Stimulated activated CD8-positive, alpha-beta memory T cell treated with anti-CD3 and anti-CD28 coated beads, Interleukin-7, amount 100 ng/mL, for 1 hour (primary cell): ENCODE measurements at regions not wholly inside any gene's neighbourhood (a gene's known extent, or its start where the extent isn't known, plus 50 kb on each side); places are given as distances from the start of the nearest gene placed in this dataset.
"Not testable (repeated sequence)": the region's sequence is repeated elsewhere in the genome, so short reads cannot be mapped to it uniquely, and the experiment has no call there.

Experiments used
- DNase-seq, 2 donors: peaks; one replicate each; pipeline ENCODE4 v3.0.0-alpha.2; 2020; ENCODE audit warnings: low read depth in 2 of 2

GRCh38 chrX:155819966-155820491 lies 61.1 kb upstream of the VAMP7 start:
- peak in 1 of 2 donors; percentile 5 for DNase-seq

GRCh38 chrX:155819525-155819924 lies 61.6 kb upstream of the VAMP7 start:
- no peak for DNase-seq

- not testable (repeated sequence) for DNase-seq
Measured at GRCh38 chrX:155814391-155814790, 66.8 kb upstream of the VAMP7 start.

GRCh38 chrX:155779831-155780230 lies 101.3 kb upstream of the VAMP7 start:
- no peak for DNase-seq

GRCh38 chrX:155778844-155779553 lies 102.1 kb upstream of the VAMP7 start:
- no peak for DNase-seq

- no peak for DNase-seq
Measured at GRCh38 chrX:155774387-155774786, 106.8 kb upstream of the VAMP7 start.

GRCh38 chrX:155767876-155768769 lies 113.0 kb upstream of the VAMP7 start:
- DNase-seq = no peak

GRCh38 chrX:155767051-155767875 lies 113.9 kb upstream of the VAMP7 start:
- DNase-seq = no peak

- DNase-seq = no peak
Measured at GRCh38 chrX:155766321-155766720, 114.8 kb upstream of the VAMP7 start.

GRCh38 chrX:155761185-155761584 lies 120.0 kb upstream of the VAMP7 start:
- no peak for DNase-seq

GRCh38 chrX:155757046-155757759 lies 123.9 kb upstream of the VAMP7 start:
- no peak for DNase-seq

- DNase-seq = no peak
Measured at GRCh38 chrX:155755706-155756337, 125.3 kb upstream of the VAMP7 start.

- DNase-seq = no peak
Measured at GRCh38 chrX:155751131-155751530, 130.0 kb upstream of the VAMP7 start.

GRCh38 chrX:155747520-155747919 lies 133.6 kb upstream of the VAMP7 start:
- no peak for DNase-seq

GRCh38 chrX:155745792-155746191 lies 133.0 kb upstream of the TMLHE start:
- DNase-seq = no peak

GRCh38 chrX:155744534-155744933 lies 131.8 kb upstream of the TMLHE start:
- DNase-seq = no peak

GRCh38 chrX:155728335-155728734 lies 115.6 kb upstream of the TMLHE start:
- not testable (repeated sequence) for DNase-seq

- DNase-seq = no peak
Measured at GRCh38 chrX:155718972-155719586, 106.3 kb upstream of the TMLHE start.

GRCh38 chrX:155715141-155715540 lies 102.4 kb upstream of the TMLHE start:
- no peak for DNase-seq

- no peak for DNase-seq
Measured at GRCh38 chrX:155695419-155695818, 82.7 kb upstream of the TMLHE start.
